Loucy (cell line): ENCODE measurements at regions not wholly inside any gene's neighbourhood (a gene's known extent, or its start where the extent isn't known, plus 50 kb on each side); places are given as distances from the start of the nearest gene placed in this dataset.

ENCODE experiments used
- CTCF ChIP-seq: fragments of 200-600 bp; sonication (generic); conservative IDR thresholded peaks from 2 replicates; pipeline ENCODE4 v1.5.1; 2014; ENCODE audit warnings: mild to moderate bottlenecking, antibody characterized with exemption, low read length
- EZH2phosphoT487 ChIP-seq: fragments of 200-600 bp; IDR thresholded peaks from 2 replicates; pipeline ENCODE4 v1.6.1; 2018; ENCODE audit warnings: antibody characterized with exemption, mild to moderate bottlenecking, moderate library complexity, borderline replicate concordance

DNA sequence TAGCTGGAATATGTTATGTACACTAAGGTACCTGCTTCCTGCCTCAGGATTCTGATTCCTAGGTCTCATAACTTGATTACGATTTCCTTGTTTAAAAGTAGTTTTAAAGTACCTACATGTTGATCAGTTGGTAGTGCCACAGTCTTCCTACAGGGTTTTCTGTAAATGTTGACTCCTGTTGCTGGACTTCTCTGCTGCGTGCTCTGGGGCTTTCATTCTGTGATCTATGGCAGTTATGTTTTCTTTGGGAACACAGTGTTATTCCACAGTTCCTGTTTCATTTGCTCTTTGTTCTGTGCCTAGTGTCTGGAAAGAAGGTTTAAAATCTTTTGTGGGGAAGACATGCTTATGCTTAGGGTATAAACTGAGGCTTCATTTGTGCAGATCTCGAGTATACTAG, 343.5 kb downstream of the PLK2 start:
- TF ChIP-seq CTCF (no peak), EZH2phosphoT487 (no peak)
